ENCODE measurements at regions not wholly inside any gene's neighbourhood (a gene's known extent, or its start where the extent isn't known, plus 50 kb on each side); places are given as distances from the start of the nearest gene placed in this dataset.

DNA sequence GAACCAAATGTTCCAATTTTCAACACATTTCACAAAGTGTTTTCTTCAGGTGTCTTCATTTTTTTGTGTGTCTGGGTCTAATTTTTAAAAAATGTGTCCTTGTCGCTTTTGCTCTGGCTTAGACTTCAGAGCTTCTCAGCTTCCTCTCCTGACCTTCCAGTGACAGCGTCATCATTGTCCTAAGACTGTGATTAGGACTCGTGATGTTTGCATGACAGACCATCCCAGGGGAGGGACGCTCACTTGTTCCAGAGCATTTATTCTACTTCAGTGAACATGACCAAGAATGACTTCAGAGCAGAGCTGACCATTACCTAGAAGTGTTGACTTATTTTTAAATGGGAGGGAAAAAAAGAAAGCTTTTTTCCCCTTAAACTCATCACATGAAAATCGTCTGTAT, 591.9 kb downstream of the IRS1 start:
- no peaks in the 10 kb centered on the region for H3K27me3 ChIP-seq
- no peak overlapping the region for H3K27ac ChIP-seq
- no peak for DNase-seq
- H3K9ac ChIP-seq (ENCODE audit: low read depth in 2 of 2, low read length in 2 of 2) = no peak overlapping the region
- no peaks in the 10 kb centered on the region for H3K4me1 ChIP-seq
- TF ChIP-seq, protein P1, sequence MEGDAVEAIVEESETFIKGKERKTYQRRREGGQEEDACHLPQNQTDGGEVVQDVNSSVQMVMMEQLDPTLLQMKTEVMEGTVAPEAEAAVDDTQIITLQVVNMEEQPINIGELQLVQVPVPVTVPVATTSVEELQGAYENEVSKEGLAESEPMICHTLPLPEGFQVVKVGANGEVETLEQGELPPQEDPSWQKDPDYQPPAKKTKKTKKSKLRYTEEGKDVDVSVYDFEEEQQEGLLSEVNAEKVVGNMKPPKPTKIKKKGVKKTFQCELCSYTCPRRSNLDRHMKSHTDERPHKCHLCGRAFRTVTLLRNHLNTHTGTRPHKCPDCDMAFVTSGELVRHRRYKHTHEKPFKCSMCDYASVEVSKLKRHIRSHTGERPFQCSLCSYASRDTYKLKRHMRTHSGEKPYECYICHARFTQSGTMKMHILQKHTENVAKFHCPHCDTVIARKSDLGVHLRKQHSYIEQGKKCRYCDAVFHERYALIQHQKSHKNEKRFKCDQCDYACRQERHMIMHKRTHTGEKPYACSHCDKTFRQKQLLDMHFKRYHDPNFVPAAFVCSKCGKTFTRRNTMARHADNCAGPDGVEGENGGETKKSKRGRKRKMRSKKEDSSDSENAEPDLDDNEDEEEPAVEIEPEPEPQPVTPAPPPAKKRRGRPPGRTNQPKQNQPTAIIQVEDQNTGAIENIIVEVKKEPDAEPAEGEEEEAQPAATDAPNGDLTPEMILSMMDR (IDR thresholded peaks at IDR 0.05) = no peak
- H3K36me3 ChIP-seq = no peaks in the 10 kb centered on the region
- H3K9me3 ChIP-seq = no peaks in the 10 kb centered on the region
- intact Hi-C loops (cut with DNase I) = no loop called here
- H3K4me3 ChIP-seq = no peak overlapping the region

DNA sequence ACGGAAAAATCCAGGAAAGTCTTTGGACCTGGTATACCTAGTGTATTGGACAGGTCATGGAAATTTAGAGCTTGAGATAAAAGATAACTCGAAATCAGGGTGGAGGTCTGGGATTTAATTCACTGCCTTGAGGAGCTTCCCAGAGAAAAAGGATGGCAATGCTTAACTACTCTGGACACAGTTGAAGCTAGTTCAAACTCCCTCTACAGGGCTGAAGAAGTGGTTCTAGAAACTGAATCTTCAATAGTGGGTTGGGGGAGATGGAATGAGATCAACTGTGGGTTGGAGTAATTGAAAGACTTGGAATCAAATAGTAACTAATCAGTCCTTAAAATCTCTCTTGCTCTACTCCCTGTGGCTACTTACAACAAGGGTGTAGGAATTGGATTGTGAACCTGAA, 600.1 kb downstream of the IRS1 start:
- Histone ChIP-seq H3K4me1 (no peaks in the 10 kb centered on the region), H3K4me3 (no peak overlapping the region), H3K9ac (ENCODE audit: low read depth in 2 of 2, low read length in 2 of 2) (no peak overlapping the region), H3K27me3 (no peaks in the 10 kb centered on the region), H3K27ac (no peak overlapping the region), H3K36me3 (no peaks in the 10 kb centered on the region), H3K9me3 (no peaks in the 10 kb centered on the region)
- TF ChIP-seq, protein P1 (IDR thresholded peaks at IDR 0.05) = no peak
- DNase-seq = no peak
- intact Hi-C loops (cut with DNase I) = no loop called here

DNA sequence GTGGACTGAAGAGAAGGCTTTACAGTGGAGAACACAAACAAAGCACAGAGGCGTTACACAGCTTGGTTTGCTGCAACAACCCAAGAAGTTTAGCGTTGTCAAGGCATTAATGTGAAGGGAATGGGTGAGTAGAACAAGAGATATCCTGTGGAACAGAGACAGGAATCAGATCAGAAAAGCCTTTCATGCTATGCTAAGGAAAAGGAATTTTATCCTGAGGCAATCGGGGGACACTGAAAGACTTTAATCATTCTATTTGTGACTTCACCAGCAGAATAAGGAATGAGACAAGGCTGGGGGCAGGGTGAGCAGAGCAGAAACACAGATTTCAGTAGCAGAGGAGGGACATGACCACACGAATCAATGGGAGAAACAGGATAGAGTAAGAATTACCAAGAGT, 600.7 kb downstream of the IRS1 start:
- Histone ChIP-seq H3K4me3 (no peak overlapping the region), H3K27ac (no peak overlapping the region), H3K4me1 (no peaks in the 10 kb centered on the region), H3K9me3 (no peaks in the 10 kb centered on the region), H3K9ac (ENCODE audit: low read depth in 2 of 2, low read length in 2 of 2) (no peak overlapping the region), H3K36me3 (no peaks in the 10 kb centered on the region), H3K27me3 (no peaks in the 10 kb centered on the region)
- TF ChIP-seq, protein P1 (IDR thresholded peaks at IDR 0.05) = no peak
- intact Hi-C loops (cut with DNase I) = no loop called here
- no peak for DNase-seq

DNA sequence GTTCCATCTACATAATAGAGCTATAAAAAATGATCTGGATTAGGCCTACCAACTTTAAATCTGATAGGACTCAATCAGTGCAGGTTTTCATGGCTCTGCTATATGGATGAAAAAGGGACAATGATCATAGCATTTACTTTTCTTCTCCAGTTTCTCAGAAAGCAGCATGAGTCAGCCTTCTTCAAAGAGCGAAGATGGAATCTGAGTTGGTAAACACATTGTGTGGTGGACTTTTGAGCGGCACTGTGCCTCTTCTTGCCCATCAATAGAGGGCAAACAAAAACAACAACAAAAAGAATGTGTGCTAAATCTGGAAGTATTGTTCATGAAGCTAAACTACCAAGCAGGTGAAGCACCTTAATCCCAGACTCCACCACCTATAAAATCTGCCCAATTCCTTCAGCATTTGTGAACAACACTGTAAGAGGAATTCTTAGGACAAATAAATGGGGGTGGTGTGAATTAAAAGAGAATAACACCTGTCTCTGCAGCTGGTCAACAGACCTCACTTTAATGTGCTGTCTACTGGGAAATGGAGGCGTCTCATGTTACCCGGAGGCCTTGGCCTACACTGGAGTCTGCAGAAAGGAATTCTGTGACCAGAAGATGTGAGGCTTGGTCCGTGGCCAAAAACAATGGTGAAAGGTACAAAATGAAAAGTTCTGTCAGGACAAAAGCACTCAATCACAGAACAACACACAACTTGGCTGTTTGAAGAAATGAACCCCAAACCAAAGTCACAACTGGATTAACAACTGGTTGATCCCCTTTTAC, 609.0 kb downstream of the IRS1 start:
- TF ChIP-seq, protein P1 (IDR thresholded peaks at IDR 0.05) = no peak
- H3K9me3 ChIP-seq = no peaks in the 10 kb centered on the region
- no peaks in the 10 kb centered on the region for H3K4me1 ChIP-seq
- DNase-seq = no peak
- no peak overlapping the region for H3K27ac ChIP-seq
- H3K4me3 ChIP-seq = no peak overlapping the region
- no peaks in the 10 kb centered on the region for H3K36me3 ChIP-seq
- no peak overlapping the region for H3K9ac ChIP-seq (ENCODE audit: low read depth in 2 of 2, low read length in 2 of 2)
- intact Hi-C loops (cut with DNase I) = no loop called here
- H3K27me3 ChIP-seq = no peaks in the 10 kb centered on the region

DNA sequence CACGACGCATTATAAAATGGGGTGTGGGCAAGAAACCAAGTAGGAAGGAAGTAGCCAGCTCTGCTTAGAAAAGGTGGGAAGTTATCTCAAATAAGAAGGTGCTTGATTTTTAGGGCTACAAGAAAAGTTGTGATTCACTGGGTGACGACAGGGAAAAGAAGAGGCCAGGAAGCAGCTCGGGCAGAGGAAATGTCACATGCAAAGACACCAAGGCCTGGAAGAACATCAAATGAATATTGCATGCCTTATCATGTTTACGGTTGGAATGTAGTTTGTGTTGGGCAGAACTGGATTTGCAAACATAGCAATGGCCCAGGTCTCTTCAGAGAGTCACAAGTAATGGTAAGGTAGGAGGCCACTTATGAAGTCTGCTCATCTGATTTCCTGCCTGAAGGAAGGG, 610.6 kb downstream of the IRS1 start:
- Histone ChIP-seq H3K9ac (ENCODE audit: low read depth in 2 of 2, low read length in 2 of 2) (no peak overlapping the region), H3K36me3 (no peaks in the 10 kb centered on the region), H3K4me1 (no peaks in the 10 kb centered on the region), H3K27ac (no peak overlapping the region), H3K27me3 (no peaks in the 10 kb centered on the region), H3K4me3 (no peak overlapping the region), H3K9me3 (no peaks in the 10 kb centered on the region)
- intact Hi-C loops (cut with DNase I) = no loop called here
- TF ChIP-seq, protein P1 (IDR thresholded peaks at IDR 0.05) = no peak
- DNase-seq = no peak
